CD4-positive, alpha-beta memory T cell (primary cell): ENCODE measurements at regions not wholly inside any gene's neighbourhood (a gene's known extent, or its start where the extent isn't known, plus 50 kb on each side); places are given as distances from the start of the nearest gene placed in this dataset.

Source experiments
- CTCF ChIA-PET: fragments of 350-600 bp; sonication (Branson Sonifier 250); formaldehyde crosslinking; loops from one replicate; lab custom pipeline; 2021; ENCODE audit warnings: inconsistent platforms; ENCODE audit not compliant: partially characterized antibody; lab: Charles Lee
- POLR2A ChIA-PET: fragments of 350-600 bp; sonication (Branson Sonifier 250); formaldehyde crosslinking; loops from one replicate; lab custom pipeline; 2021; ENCODE audit not compliant: partially characterized antibody; lab: Charles Lee
- DNase-seq, 5 donors: peaks; one replicate each; pipeline versions ENCODE4 v3.0.0 to v3.0.0-alpha.2; 2020 to 2022; ENCODE audit warnings: mixed read lengths in 1 of 5
- H3K27ac ChIP-seq: one replicate; pipeline ENCODE4 v1.7.0; 2013; ENCODE audit warnings: low read depth, low read length
- H3K27me3 ChIP-seq: 2 replicates; pipeline ENCODE4 v1.7.0; 2013; ENCODE audit warnings: mild to moderate bottlenecking, low read length, moderate library complexity; ENCODE audit not compliant: insufficient read depth
- H3K36me3 ChIP-seq: 2 replicates; pipeline ENCODE4 v1.7.0; 2013; ENCODE audit warnings: mild to moderate bottlenecking, low read length, moderate library complexity; ENCODE audit not compliant: insufficient read depth
- H3K4me1 ChIP-seq: 2 replicates; pipeline ENCODE4 v1.7.0; 2013; ENCODE audit warnings: mild to moderate bottlenecking, low read length, moderate library complexity; ENCODE audit not compliant: insufficient read depth
- H3K4me3 ChIP-seq, 2 donors: one replicate each; pipeline ENCODE4 v1.7.0; 2013; ENCODE audit warnings: low read length in 2 of 2, mild to moderate bottlenecking in 1 of 2
- H3K9me3 ChIP-seq, 2 donors: one replicate each; pipeline ENCODE4 v1.7.0; 2013; ENCODE audit warnings: low read length in 2 of 2, control low read depth in 1 of 2; ENCODE audit not compliant: control insufficient read depth in 1 of 2
- H3K27ac Mint-ChIP-seq, 7 donors: one replicate each; pipeline ENCODE4 v1.8.0; 2020 to 2021; ENCODE audit warnings: mixed read lengths in 7 of 7, mild to moderate bottlenecking in 6 of 7, inconsistent platforms in 3 of 7, moderate library complexity in 3 of 7
- H3K27me3 Mint-ChIP-seq, 2 donors: one replicate each; pipeline ENCODE4 v1.8.0; 2020 to 2021; ENCODE audit warnings: mixed read lengths in 2 of 2
- H3K36me3 Mint-ChIP-seq, 2 donors: one replicate each; pipeline ENCODE4 v1.8.0; 2020 to 2021; ENCODE audit warnings: mixed read lengths in 2 of 2, inconsistent platforms in 1 of 2, mild to moderate bottlenecking in 1 of 2
- H3K4me1 Mint-ChIP-seq, 4 donors: one replicate each; pipeline ENCODE4 v1.8.0; 2020 to 2021; ENCODE audit warnings: mixed read lengths in 4 of 4, mild to moderate bottlenecking in 1 of 4
- H3K4me3 Mint-ChIP-seq, 8 donors: one replicate each; pipeline ENCODE4 v1.8.0; 2020 to 2021; ENCODE audit warnings: mixed read lengths in 8 of 8, mild to moderate bottlenecking in 7 of 8, moderate library complexity in 6 of 8, inconsistent platforms in 3 of 8
- H3K9me3 Mint-ChIP-seq, 8 donors: one replicate each; pipeline ENCODE4 v1.8.0; 2020 to 2021; ENCODE audit warnings: mixed read lengths in 8 of 8, mild to moderate bottlenecking in 5 of 8, inconsistent platforms in 3 of 8, moderate library complexity in 1 of 8
- intact Hi-C: fragments of 100-400 bp; cut with micrococcal nuclease; formaldehyde crosslinking; loops from one replicate; pipeline ENCODE4 v1.15.1; 2023

DNA sequence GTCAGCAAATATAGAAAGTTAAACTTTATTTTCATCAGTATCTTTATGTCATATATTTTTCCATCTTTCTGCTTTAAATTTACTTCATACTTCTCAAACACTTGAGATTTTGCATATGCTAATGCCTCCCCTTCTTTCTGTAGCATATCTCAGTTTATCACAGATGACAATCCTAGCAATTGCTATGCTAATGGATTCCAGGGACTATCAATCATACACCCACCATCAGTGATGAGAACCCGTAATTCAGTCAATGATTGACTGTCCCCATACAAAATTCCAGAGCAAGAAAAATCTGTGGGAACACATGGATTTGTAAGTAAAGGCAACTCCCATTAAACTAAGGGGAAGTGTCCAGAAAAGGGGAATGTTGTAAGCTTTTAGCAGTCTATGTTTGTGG lies 432.4 kb upstream of the SEMA3D start:
- H3K27me3 ChIP-seq, result no peaks in the 10 kb centered on the region
- no peaks in the 10 kb centered on the region for H3K4me1 ChIP-seq
- ChIA-PET CTCF (no interaction called here), POLR2A (no interaction called here)
- DNase-seq, result no peak
- H3K4me3 Mint-ChIP-seq, result no peak overlapping the region
- H3K27ac Mint-ChIP-seq, result no peak overlapping the region
- H3K27ac ChIP-seq, result no peak overlapping the region
- intact Hi-C loops, result no loop called here
- H3K9me3 Mint-ChIP-seq, result peaks cover 0 to 9% (median 6%) of the 10 kb centered on the region in 8 donors
- H3K27me3 Mint-ChIP-seq, result no peaks in the 10 kb centered on the region
- H3K36me3 ChIP-seq, result no peaks in the 10 kb centered on the region
- no peak overlapping the region for H3K4me3 ChIP-seq
- no peaks in the 10 kb centered on the region for H3K36me3 Mint-ChIP-seq
- H3K9me3 ChIP-seq, result peaks cover 0 to 3% of the 10 kb centered on the region in 2 donors
- H3K4me1 Mint-ChIP-seq, result no peaks in the 10 kb centered on the region

DNA sequence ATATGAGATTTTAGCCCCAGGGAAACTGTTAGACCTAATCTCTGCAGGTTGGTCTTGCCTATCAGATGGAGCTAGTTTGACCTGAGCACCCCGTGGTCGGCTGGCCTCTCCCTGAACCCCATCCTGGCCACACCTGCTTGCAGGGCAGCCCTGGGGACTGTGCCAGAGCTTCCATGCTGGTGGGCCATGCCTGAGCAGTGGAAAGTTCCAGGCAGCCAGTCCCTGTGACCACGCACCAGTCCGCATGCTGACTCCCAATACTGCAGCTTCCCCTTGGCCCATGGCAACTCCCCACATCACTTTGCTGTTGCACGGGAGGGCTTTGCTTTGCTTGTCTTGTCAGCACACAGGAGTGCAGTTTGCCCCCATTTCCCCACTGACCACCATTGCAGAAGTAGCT lies 427.8 kb upstream of the SEMA3D start:
- H3K27me3 ChIP-seq, result no peaks in the 10 kb centered on the region
- ChIA-PET CTCF (no interaction called here), POLR2A (no interaction called here)
- no peaks in the 10 kb centered on the region for H3K4me1 ChIP-seq
- no peaks in the 10 kb centered on the region for H3K36me3 ChIP-seq
- intact Hi-C loops, result no loop called here
- Mint-ChIP-seq H3K4me1 (no peaks in the 10 kb centered on the region), H3K27ac (no peak overlapping the region), H3K27me3 (no peaks in the 10 kb centered on the region), H3K36me3 (no peaks in the 10 kb centered on the region), H3K4me3 (no peak overlapping the region), H3K9me3 (peaks cover 0 to 15% (median 4%) of the 10 kb centered on the region in 8 donors)
- DNase-seq, result no peak
- no peaks in the 10 kb centered on the region for H3K9me3 ChIP-seq
- H3K4me3 ChIP-seq, result no peak overlapping the region
- H3K27ac ChIP-seq, result no peak overlapping the region

DNA sequence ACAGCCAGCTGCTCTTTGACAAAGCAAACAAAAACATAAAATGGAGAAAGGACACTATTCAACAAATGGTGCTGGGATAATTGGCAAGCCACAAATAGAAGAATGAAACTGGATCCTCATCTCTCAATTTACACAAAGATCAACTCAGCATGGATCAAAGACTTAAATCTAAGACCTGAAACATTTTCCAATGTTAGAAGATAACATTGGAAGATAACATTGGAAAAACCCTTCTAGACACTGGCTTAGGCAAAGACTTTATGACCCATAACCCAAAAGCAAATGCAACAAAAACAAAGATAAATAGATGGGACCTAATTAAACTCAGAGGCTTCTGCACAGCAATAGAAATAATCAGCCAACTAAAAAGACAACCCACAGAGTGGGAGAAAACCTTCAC lies 425.7 kb upstream of the SEMA3D start:
- intact Hi-C loops, result no loop called here
- CTCF ChIA-PET, result no interaction called here
- no peak overlapping the region for H3K4me3 Mint-ChIP-seq
- H3K27ac Mint-ChIP-seq, result no peak overlapping the region
- Histone ChIP-seq H3K36me3 (no peaks in the 10 kb centered on the region), H3K4me3 (no peak overlapping the region), H3K27me3 (no peaks in the 10 kb centered on the region), H3K9me3 (no peaks in the 10 kb centered on the region), H3K4me1 (no peaks in the 10 kb centered on the region), H3K27ac (no peak overlapping the region)
- DNase-seq, result no peak
- no peaks in the 10 kb centered on the region for H3K27me3 Mint-ChIP-seq
- no peaks in the 10 kb centered on the region for H3K36me3 Mint-ChIP-seq
- no peaks in the 10 kb centered on the region for H3K4me1 Mint-ChIP-seq
- POLR2A ChIA-PET, result no interaction called here
- H3K9me3 Mint-ChIP-seq, result peaks cover 0 to 15% (median 3%) of the 10 kb centered on the region in 8 donors

DNA sequence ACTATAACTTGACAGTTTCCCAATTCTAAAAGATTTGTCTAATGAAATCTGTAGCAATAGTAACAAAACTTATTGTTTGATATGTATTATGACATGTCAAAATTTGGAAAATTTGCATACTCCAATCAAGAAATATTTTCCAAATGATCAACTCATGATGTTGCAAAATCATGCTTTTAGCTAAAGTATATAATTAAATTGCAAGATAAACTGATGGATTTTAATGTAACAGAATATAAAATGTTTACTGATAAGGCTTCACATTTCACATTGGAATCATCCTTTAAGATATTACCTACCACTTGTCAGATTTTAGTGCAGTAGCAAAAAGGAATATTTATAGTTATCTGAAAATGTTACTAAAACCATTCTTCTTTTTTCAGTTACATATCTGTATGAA lies 421.9 kb upstream of the SEMA3D start:
- intact Hi-C loops, result no loop called here
- Histone ChIP-seq H3K27ac (no peak overlapping the region), H3K27me3 (no peaks in the 10 kb centered on the region), H3K4me3 (no peak overlapping the region), H3K4me1 (no peaks in the 10 kb centered on the region), H3K36me3 (no peaks in the 10 kb centered on the region), H3K9me3 (no peaks in the 10 kb centered on the region)
- ChIA-PET CTCF (no interaction called here), POLR2A (no interaction called here)
- Mint-ChIP-seq H3K4me1 (no peaks in the 10 kb centered on the region), H3K27ac (no peak overlapping the region), H3K4me3 (no peak overlapping the region), H3K9me3 (peaks cover 0 to 17% (median 4%) of the 10 kb centered on the region in 8 donors), H3K36me3 (no peaks in the 10 kb centered on the region), H3K27me3 (no peaks in the 10 kb centered on the region)
- no peak for DNase-seq

DNA sequence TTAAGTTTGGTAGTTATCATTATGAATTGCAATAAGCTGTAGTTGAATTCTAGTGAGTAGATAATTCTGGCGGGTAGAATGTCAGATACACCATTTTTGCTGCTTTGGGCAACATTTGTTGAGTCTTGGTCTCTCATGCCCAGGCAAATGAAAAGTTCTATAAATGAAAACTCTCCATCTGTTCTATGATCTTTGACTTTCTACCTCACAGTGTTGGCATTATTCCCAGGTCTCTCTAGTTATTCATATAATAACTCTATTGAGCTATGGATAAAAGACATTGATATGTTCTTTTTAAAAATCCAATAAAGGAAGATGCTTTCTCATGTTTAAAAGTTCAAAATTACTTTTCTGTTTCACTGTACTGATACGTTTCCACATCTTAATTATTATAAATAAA lies 415.3 kb upstream of the SEMA3D start:
- ChIA-PET POLR2A (no interaction called here), CTCF (no interaction called here)
- Histone ChIP-seq H3K4me3 (no peak overlapping the region), H3K9me3 (no peaks in the 10 kb centered on the region), H3K27me3 (no peaks in the 10 kb centered on the region), H3K27ac (no peak overlapping the region), H3K4me1 (no peaks in the 10 kb centered on the region), H3K36me3 (no peaks in the 10 kb centered on the region)
- no peak for DNase-seq
- H3K27me3 Mint-ChIP-seq, result no peaks in the 10 kb centered on the region
- no peaks in the 10 kb centered on the region for H3K36me3 Mint-ChIP-seq
- H3K4me3 Mint-ChIP-seq, result no peak overlapping the region
- no peak overlapping the region for H3K27ac Mint-ChIP-seq
- no peaks in the 10 kb centered on the region for H3K4me1 Mint-ChIP-seq
- intact Hi-C loops, result no loop called here
- H3K9me3 Mint-ChIP-seq, result peaks cover 0 to 10% (median 3%) of the 10 kb centered on the region in 8 donors

DNA sequence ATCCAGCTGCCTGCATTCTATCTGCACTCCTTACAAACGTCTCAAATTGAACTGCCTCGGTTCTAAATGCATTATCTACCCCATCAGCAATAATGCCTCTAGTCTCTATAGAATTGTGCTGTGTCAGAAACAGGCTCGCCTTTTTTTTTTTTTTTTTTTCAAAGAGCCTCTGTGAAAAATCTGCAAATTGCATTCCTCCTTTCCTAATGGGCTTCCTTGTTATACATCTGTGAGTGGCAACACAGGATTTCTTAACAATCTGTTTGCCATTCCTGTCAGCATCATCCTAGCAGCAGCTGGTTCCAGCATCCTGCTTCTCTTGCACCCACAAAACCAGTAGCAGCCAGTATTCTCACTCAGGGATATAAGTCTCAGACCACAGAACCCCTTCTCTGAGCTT lies 413.5 kb upstream of the SEMA3D start:
- POLR2A ChIA-PET, result no interaction called here

DNA sequence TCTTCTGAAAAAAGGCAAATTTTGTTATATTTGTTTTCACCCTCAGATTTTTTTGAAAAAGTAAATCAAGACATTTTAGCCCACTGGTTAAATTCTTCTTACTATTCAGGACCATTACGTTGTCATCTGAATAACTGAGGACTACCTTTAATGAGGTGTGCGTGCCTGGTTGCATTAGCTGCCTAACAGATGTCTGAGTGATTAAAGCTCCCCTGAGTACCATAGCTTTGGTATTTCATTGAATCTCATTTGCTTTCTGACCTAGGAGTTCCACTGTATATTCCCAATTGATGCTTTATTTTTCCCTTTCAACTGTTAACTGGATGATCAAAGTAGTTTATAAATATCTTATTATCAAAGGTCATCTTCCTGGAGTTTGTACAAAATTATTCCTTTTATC lies 410.0 kb upstream of the SEMA3D start:
- H3K4me3 ChIP-seq, result no peak overlapping the region
- no peaks in the 10 kb centered on the region for H3K27me3 ChIP-seq
- no peaks in the 10 kb centered on the region for H3K27me3 Mint-ChIP-seq
- H3K9me3 ChIP-seq, result no peaks in the 10 kb centered on the region
- no peak overlapping the region for H3K27ac ChIP-seq
- H3K4me1 Mint-ChIP-seq, result no peaks in the 10 kb centered on the region
- POLR2A ChIA-PET, result no interaction called here
- H3K4me1 ChIP-seq, result no peaks in the 10 kb centered on the region
- no peaks in the 10 kb centered on the region for H3K36me3 Mint-ChIP-seq
- H3K36me3 ChIP-seq, result no peaks in the 10 kb centered on the region
- CTCF ChIA-PET, result no interaction called here
- intact Hi-C loops, result no loop called here
- peaks cover 0 to 5% (median 0%) of the 10 kb centered on the region in 8 donors for H3K9me3 Mint-ChIP-seq
- no peak overlapping the region for H3K27ac Mint-ChIP-seq
- no peak for DNase-seq
- no peak overlapping the region for H3K4me3 Mint-ChIP-seq

More for the DNA sequence above, 413.5 kb upstream of the SEMA3D start:
- CTCF ChIA-PET, result no interaction called here
- Mint-ChIP-seq H3K9me3 (peaks cover 0 to 6% (median 2%) of the 10 kb centered on the region in 8 donors), H3K36me3 (no peaks in the 10 kb centered on the region), H3K27me3 (no peaks in the 10 kb centered on the region), H3K4me1 (no peaks in the 10 kb centered on the region), H3K27ac (no peak overlapping the region), H3K4me3 (no peak overlapping the region)
- Histone ChIP-seq H3K4me1 (no peaks in the 10 kb centered on the region), H3K27me3 (no peaks in the 10 kb centered on the region), H3K36me3 (no peaks in the 10 kb centered on the region), H3K9me3 (no peaks in the 10 kb centered on the region), H3K27ac (no peak overlapping the region), H3K4me3 (no peak overlapping the region)
- DNase-seq, result no peak
- intact Hi-C loops, result no loop called here

DNA sequence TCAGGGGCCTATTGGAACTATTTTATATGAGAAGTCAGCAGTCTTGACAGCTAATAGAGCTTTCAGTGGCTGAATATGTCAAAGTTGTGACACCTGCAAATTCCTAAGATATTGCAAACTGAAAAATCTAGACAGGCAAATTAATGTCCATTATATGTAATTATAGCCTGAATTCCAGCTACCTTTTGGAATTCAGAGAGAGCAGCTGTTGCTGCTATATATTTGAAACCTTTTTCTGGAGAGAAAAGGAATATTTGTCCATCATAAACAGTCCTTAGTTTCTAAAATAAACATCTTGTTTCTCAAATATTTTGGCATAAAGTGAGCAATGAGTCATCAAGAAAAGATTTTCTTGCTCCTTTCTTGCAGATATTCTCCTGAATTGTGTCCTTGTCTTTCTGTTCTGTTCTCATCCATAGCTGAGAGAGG lies 408.9 kb upstream of the SEMA3D start:
- Histone ChIP-seq H3K4me1 (no peaks in the 10 kb centered on the region), H3K9me3 (no peaks in the 10 kb centered on the region), H3K27me3 (no peaks in the 10 kb centered on the region), H3K4me3 (no peak overlapping the region), H3K27ac (no peak overlapping the region), H3K36me3 (no peaks in the 10 kb centered on the region)
- H3K27ac Mint-ChIP-seq, result no peak overlapping the region
- H3K36me3 Mint-ChIP-seq, result no peaks in the 10 kb centered on the region
- H3K9me3 Mint-ChIP-seq, result peaks cover 0 to 5% (median 0%) of the 10 kb centered on the region in 8 donors
- H3K4me3 Mint-ChIP-seq, result no peak overlapping the region
- ChIA-PET CTCF (no interaction called here), POLR2A (no interaction called here)
- no peaks in the 10 kb centered on the region for H3K27me3 Mint-ChIP-seq
- no peaks in the 10 kb centered on the region for H3K4me1 Mint-ChIP-seq
- DNase-seq, result no peak
- intact Hi-C loops, result no loop called here
